BLaER1 (cell line): ENCODE measurements at regions not wholly inside any gene's neighbourhood (a gene's known extent, or its start where the extent isn't known, plus 50 kb on each side); places are given as distances from the start of the nearest gene placed in this dataset.

ENCODE experiments used
- H3K27ac ChIP-seq: shearing (Covaris generic); formaldehyde crosslinking; 2 replicates; pipeline ENCODE4 v1.8.1; 2022
- H3K27me3 ChIP-seq: shearing (Covaris generic); formaldehyde crosslinking; 2 replicates; pipeline ENCODE4 v1.8.1; 2022
- H3K36me3 ChIP-seq: shearing (Covaris generic); formaldehyde crosslinking; 2 replicates; pipeline ENCODE4 v1.8.1; 2022
- H3K4me1 ChIP-seq: shearing (Covaris generic); formaldehyde crosslinking; 2 replicates; pipeline ENCODE4 v1.8.1; 2022
- H3K4me2 ChIP-seq: shearing (Covaris generic); formaldehyde crosslinking; 2 replicates; pipeline ENCODE4 v1.8.1; 2022
- H3K4me3 ChIP-seq: shearing (Covaris generic); formaldehyde crosslinking; 2 replicates; pipeline ENCODE4 v1.8.1; 2022
- H3K9ac ChIP-seq: shearing (Covaris generic); formaldehyde crosslinking; 2 replicates; pipeline ENCODE4 v1.8.1; 2022
- H3K9me3 ChIP-seq: shearing (Covaris generic); formaldehyde crosslinking; 2 replicates; pipeline ENCODE4 v1.8.1; 2022
- H4K20me1 ChIP-seq: shearing (Covaris generic); formaldehyde crosslinking; 2 replicates; pipeline ENCODE4 v1.8.1; 2022
- Cebpa-rat ChIP-seq: shearing (Covaris generic); IDR thresholded peaks from 2 replicates; pipeline ENCODE4 v1.8.1; 2022

DNA sequence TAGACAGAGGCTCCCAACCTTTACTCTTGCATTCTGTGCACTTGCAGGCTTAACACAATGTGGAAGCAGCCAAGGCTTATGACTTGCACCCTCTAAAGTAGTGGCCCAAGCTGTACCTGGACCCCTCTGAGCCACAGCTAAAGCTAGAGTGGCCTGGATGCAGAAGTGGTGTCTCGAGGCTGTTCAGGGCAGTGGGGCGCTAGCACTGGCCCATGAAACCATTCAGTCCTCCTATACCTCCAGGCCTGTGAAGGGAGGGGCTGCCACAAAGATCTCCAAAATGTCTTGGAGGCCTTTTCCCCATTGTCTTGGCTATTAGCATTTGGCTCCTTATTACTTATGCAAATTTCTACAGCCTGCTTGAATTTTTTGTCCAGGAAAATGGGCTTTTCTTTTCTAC is 207.7 kb downstream of the OSR1 start:
- Histone ChIP-seq H3K9me3 (peaks cover 18% of the 10 kb centered on the region), H3K4me3 (no peak overlapping the region), H3K4me1 (no peaks in the 10 kb centered on the region), H4K20me1 (no peaks in the 10 kb centered on the region), H3K9ac (no peak overlapping the region), H3K36me3 (no peaks in the 10 kb centered on the region), H3K4me2 (no peak overlapping the region), H3K27ac (no peak overlapping the region), H3K27me3 (no peaks in the 10 kb centered on the region)
- no peak for TF ChIP-seq Cebpa-rat

DNA sequence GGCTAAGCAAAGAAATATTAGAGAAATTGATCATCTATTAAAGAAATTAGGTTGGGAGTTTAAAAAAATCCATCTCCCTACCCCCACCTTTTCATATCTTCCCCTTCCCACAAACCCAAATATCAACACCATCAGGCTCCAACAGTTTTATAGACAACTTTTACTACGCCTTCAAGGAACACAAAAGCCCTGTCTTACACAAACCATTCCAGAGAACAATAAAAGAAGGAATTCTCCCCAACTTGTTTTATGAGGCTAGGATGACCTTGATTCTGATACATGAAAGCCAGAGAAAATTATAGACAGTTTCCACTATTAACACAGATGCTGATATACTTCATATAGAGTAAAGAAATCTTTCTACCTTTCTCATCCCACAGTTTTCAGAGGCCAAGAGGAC is 211.6 kb downstream of the OSR1 start:
- Histone ChIP-seq H3K36me3 (no peaks in the 10 kb centered on the region), H3K9ac (no peak overlapping the region), H3K27ac (no peak overlapping the region), H3K4me2 (no peak overlapping the region), H3K4me3 (no peak overlapping the region), H3K4me1 (no peaks in the 10 kb centered on the region), H4K20me1 (no peaks in the 10 kb centered on the region), H3K27me3 (no peaks in the 10 kb centered on the region), H3K9me3 (peaks cover 18% of the 10 kb centered on the region)
- no peak for TF ChIP-seq Cebpa-rat

DNA sequence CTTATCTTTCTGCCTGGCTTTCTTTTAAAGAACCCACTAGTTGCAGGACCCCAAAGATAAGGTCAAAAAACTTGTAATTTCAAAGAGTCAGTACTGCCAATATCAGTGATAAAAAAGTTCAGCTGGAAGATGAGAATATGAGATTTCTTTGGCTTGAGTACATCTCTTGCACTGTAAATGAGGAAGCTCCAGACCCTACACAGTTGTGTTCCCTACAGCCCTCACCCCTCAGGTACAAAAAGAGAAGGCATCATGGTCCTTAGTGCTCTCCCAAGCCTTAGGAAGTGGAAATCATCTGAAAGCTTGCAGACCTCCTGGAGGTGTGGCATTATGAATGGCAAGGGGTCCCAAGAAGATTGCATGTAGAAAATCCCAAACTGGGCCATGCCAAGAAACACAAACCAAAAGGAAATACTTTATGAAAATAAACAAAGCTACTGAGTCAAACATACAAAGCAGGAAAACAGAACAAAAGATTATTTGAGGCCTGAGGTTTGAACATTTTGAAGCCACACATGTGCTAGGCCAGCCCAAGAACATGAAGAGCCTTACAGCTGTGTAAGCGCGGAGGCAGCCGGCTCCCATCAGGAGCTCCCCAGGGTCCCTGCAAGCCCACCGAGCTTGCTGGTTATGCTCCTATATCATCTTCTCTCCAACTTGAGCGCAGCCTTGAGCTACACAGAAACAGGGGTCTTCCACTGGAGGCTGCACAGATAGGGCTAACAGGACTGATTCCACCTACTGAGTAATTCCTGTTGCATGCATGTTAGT is 217.0 kb downstream of the OSR1 start:
- H3K4me2 ChIP-seq, result no peak overlapping the region
- H3K9me3 ChIP-seq, result no peaks in the 10 kb centered on the region
- no peaks in the 10 kb centered on the region for H3K4me1 ChIP-seq
- no peak for TF ChIP-seq Cebpa-rat
- no peaks in the 10 kb centered on the region for H4K20me1 ChIP-seq
- H3K9ac ChIP-seq, result no peak overlapping the region
- no peak overlapping the region for H3K27ac ChIP-seq
- no peaks in the 10 kb centered on the region for H3K27me3 ChIP-seq
- no peak overlapping the region for H3K4me3 ChIP-seq
- no peaks in the 10 kb centered on the region for H3K36me3 ChIP-seq

DNA sequence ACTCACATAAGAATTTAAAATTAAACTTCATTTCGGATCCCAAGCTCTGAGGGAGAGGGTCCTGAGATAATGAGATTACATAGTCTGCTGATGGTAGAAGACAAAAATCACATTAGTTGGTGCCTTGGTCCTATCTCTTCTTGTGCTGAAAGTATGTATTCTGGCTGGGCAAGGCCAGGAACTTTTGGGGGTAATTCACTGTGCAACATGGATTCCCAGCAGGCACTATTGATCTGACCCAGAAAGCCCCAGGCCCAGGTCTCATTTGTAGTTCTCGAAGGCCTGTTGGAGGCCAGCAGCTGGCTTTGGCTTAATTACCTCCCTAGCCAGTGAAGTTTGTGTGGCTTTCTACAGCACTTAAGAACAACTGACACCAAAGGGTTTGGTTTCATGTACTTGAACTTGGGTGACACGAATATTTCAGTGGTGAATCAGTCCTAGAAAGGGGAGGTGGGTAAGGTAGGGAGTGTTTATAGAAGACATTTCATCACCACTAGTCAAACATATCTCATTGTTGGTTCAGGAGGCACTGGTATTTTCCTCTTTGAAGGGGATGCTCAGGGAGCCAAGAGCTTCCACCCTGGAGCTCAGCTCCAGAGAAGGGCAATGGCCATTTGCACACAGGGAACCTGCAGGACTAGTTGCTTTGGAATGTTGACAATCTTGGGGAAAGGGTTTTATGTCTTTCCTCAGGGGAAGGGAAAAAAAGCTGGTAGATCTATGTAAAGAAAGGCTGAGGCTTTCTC is 217.8 kb downstream of the OSR1 start:
- no peaks in the 10 kb centered on the region for H3K27me3 ChIP-seq
- no peaks in the 10 kb centered on the region for H4K20me1 ChIP-seq
- H3K4me3 ChIP-seq, result no peak overlapping the region
- no peaks in the 10 kb centered on the region for H3K9me3 ChIP-seq
- no peak for TF ChIP-seq Cebpa-rat
- no peak overlapping the region for H3K4me2 ChIP-seq
- H3K9ac ChIP-seq, result no peak overlapping the region
- H3K4me1 ChIP-seq, result no peaks in the 10 kb centered on the region
- no peak overlapping the region for H3K27ac ChIP-seq
- no peaks in the 10 kb centered on the region for H3K36me3 ChIP-seq

DNA sequence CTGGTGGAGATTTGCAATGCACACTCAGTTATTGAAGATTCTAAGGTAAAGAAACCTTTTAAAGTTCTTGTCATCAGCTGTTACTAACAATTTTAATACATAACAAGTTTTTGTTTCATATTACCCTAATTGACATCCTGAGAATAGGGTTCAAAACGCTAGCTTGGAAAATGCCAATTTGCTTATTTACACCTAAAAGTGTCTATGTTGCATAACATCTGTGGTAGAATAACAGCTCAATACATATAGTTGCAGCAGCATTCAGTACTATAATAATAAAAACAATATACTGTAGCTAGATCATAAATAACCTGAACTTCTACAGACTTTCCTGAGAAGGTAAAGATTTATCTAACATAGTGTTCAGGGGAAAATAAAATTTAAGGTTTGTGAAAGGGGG is 219.0 kb downstream of the OSR1 start:
- no peaks in the 10 kb centered on the region for H3K36me3 ChIP-seq
- H3K4me3 ChIP-seq, result no peak overlapping the region
- no peak overlapping the region for H3K27ac ChIP-seq
- no peak for TF ChIP-seq Cebpa-rat
- no peak overlapping the region for H3K9ac ChIP-seq
- no peaks in the 10 kb centered on the region for H4K20me1 ChIP-seq
- no peaks in the 10 kb centered on the region for H3K27me3 ChIP-seq
- no peak overlapping the region for H3K4me2 ChIP-seq
- no peaks in the 10 kb centered on the region for H3K4me1 ChIP-seq
- H3K9me3 ChIP-seq, result no peaks in the 10 kb centered on the region

DNA sequence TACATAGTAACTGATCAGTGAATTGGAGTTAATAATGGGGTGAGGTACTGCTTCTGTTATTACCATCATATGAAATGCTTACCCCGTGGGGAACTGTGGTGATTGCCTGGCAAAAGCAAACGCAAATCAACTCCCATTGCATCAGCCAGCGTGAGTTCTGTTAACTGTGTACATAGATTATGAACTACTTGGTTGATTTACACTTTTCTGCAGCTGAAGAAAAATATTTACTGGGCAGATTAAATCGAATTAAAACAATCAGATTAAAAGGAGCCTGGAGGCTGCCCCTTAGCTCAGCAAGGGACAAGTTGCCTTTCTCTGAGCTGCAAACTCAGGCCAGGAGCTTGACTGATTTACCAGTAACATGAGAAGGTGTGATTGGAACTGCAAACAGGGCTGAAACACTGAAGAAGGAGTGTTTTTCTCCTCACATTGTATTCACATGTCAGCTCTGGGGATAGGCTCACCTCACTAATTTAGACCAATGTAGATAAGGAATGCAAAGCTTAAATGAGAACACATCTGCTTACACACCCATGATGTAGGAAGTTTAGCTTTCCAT is 220.1 kb downstream of the OSR1 start:
- Histone ChIP-seq H3K4me2 (no peak overlapping the region), H3K27me3 (no peaks in the 10 kb centered on the region), H4K20me1 (no peaks in the 10 kb centered on the region), H3K27ac (no peak overlapping the region), H3K4me1 (no peaks in the 10 kb centered on the region), H3K36me3 (no peaks in the 10 kb centered on the region), H3K9ac (no peak overlapping the region), H3K4me3 (no peak overlapping the region), H3K9me3 (no peaks in the 10 kb centered on the region)
- TF ChIP-seq Cebpa-rat, result no peak

DNA sequence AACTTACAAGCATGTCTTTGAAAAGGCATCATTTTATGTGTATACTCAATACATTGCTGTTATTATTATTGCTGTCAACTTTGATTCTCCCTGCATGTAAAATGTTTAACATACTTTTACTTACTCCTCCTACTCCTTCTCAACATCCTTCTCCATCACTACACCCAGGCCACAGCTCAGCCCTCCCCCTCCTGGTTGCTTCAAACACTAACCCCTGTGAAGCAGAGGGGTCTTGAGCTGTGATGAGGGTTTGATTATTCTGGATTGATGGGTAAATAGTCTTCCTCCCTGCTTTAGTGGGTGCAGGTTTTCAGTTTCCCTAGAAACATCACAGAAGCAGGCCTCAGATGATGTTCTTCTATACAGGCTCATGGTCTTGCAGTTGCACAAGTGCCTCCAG is 221.0 kb downstream of the OSR1 start:
- no peak overlapping the region for H3K9ac ChIP-seq
- no peaks in the 10 kb centered on the region for H3K36me3 ChIP-seq
- no peaks in the 10 kb centered on the region for H4K20me1 ChIP-seq
- no peaks in the 10 kb centered on the region for H3K4me1 ChIP-seq
- H3K9me3 ChIP-seq, result no peaks in the 10 kb centered on the region
- no peaks in the 10 kb centered on the region for H3K27me3 ChIP-seq
- no peak for TF ChIP-seq Cebpa-rat
- no peak overlapping the region for H3K27ac ChIP-seq
- no peak overlapping the region for H3K4me2 ChIP-seq
- H3K4me3 ChIP-seq, result no peak overlapping the region

DNA sequence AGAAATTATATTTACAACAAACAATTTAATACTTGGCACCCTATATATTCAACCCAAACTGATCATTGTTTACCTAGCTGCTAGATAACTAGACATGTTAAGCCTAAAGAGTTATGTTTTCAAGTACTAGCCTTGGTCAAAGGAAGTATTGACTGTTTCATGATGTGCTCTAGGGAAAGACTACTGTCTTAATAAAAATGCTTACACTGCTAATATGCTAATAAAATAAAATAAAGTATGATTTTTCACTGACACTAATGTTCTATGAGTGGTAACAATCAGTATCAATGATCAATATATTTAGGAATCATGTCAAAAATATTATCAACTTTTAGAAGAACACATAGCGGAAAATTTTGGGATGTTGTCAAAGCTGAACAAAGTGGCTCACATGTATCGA is 225.5 kb downstream of the OSR1 start:
- Histone ChIP-seq H3K36me3 (no peaks in the 10 kb centered on the region), H3K27me3 (no peaks in the 10 kb centered on the region), H3K27ac (no peak overlapping the region), H4K20me1 (no peaks in the 10 kb centered on the region), H3K4me1 (no peaks in the 10 kb centered on the region), H3K9me3 (no peaks in the 10 kb centered on the region), H3K4me3 (no peak overlapping the region), H3K4me2 (no peak overlapping the region), H3K9ac (no peak overlapping the region)
- no peak for TF ChIP-seq Cebpa-rat

DNA sequence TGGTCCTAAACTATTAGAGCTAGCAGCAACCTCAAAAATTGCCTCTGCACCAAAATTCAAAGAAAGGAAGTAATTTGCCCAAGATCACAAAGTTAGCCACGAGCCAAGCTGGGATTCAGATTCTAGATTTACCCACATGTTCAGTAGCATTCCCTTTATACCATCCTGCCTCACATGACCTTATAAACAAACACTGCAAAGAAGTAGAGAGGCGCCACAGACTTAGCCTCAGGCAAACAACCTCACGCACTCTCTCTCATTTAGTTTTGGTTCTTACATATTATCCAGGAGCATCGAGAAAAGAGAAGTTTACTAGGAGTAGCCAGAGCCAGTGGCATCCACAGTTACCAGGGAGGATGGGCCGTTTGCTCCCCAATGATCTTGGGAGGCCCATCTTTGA is 226.6 kb downstream of the OSR1 start:
- no peak overlapping the region for H3K4me2 ChIP-seq
- no peak for TF ChIP-seq Cebpa-rat
- no peak overlapping the region for H3K9ac ChIP-seq
- H3K27ac ChIP-seq, result no peak overlapping the region
- H4K20me1 ChIP-seq, result no peaks in the 10 kb centered on the region
- H3K4me1 ChIP-seq, result no peaks in the 10 kb centered on the region
- no peaks in the 10 kb centered on the region for H3K9me3 ChIP-seq
- H3K36me3 ChIP-seq, result no peaks in the 10 kb centered on the region
- H3K27me3 ChIP-seq, result no peaks in the 10 kb centered on the region; the same call in 1 of the 2 replicates
- no peak overlapping the region for H3K4me3 ChIP-seq

DNA sequence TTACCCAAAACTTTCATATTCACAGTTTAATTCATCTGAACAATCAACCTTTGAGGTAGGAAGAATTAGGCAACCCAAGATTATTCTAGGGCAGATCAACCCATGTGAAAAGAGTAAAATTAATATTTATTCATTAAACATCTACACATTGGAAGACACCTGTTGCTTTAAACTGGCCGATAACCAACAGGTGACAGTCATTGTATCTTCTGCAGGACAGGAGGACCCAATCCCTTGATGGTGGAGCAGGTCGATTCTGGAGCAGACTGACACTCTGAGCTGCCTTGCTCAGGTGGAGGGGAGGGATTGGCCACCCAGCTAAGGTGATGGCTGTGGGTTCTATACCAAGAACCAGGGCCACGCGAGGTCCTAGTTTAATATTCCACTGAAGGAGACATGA is 230.3 kb downstream of the OSR1 start:
- Histone ChIP-seq H3K27ac (no peak overlapping the region), H3K4me1 (no peaks in the 10 kb centered on the region), H3K9me3 (no peaks in the 10 kb centered on the region), H3K27me3 (no peaks in the 10 kb centered on the region; the same call in 1 of the 2 replicates), H3K4me3 (no peak overlapping the region), H4K20me1 (no peaks in the 10 kb centered on the region), H3K9ac (no peak overlapping the region), H3K36me3 (no peaks in the 10 kb centered on the region), H3K4me2 (no peak overlapping the region)
- TF ChIP-seq Cebpa-rat, result no peak
